Pancreas (tissue), 10 donors: ENCODE measurements at regions not wholly inside any gene's neighbourhood (a gene's known extent, or its start where the extent isn't known, plus 50 kb on each side); places are given as distances from the start of the nearest gene placed in this dataset.

ENCODE experiments used
- ATAC-seq, 4 donors: fragments of 200-7000 bp; cut with Tn5 transposase; one replicate each; pipeline versions ENCODE4 v1.8.0 to v1.9.1; 2020; ENCODE audit warnings: mild to moderate bottlenecking in 4 of 4, moderate library complexity in 4 of 4
- DNase-seq, 6 donors: peaks; one replicate each; pipeline ENCODE4 v3.0.0-alpha.2; 2020
- FAIRE-seq: peaks from 2 replicates; lab custom pipeline; 2012; peaks lifted over from hg19 to GRCh38; lab: Jason Lieb, UNC
- H3K27ac ChIP-seq, 4 donors: fragments of 200-600 bp; sonication (generic); 1 replicate in 3 of 4; 2 replicates in 1 of 4; pipeline versions ENCODE4 v1.5.0 to v1.8.0; 2020
- H3K27me3 ChIP-seq, 4 donors: fragments of 200-600 bp; one replicate each; pipeline ENCODE4 v1.8.0; 2021
- H3K36me3 ChIP-seq, 3 donors: fragments of 200-600 bp; sonication (generic) in 1 of 3; one replicate each; pipeline versions ENCODE4 v1.5.0 to v1.8.0; 2020 to 2021
- H3K4me1 ChIP-seq, 3 donors: fragments of 200-600 bp; one replicate each; pipeline ENCODE4 v1.8.0; 2021
- H3K4me3 ChIP-seq, 4 donors: fragments of 200-600 bp; sonication (generic) in 2 of 4; one replicate each; pipeline versions ENCODE4 v1.5.0 to v1.8.0; 2020 to 2021
- H3K9me3 ChIP-seq, 4 donors: fragments of 200-600 bp; one replicate each; pipeline ENCODE4 v1.8.0; 2021
- CTCF ChIP-seq, 4 donors: fragments of 200-600 bp; sonication (generic) in 3 of 4; IDR thresholded peaks; one replicate each; pipeline versions ENCODE4 v1.5.0 to v1.8.0; 2021; ENCODE audit warnings: antibody characterized with exemption in 4 of 4
- WGBS, 2 donors: extraction: QIAGEN DNeasy Blood & Tissue Kit; methylation state at CpG; one replicate each; pipeline ENCODE4 v1.1.7; 2013; 5-methylcytosine and 5-hydroxymethylcytosine counted together
- intact Hi-C, 3 donors: fragments of 100-400 bp; cut with DNase I; formaldehyde crosslinking; loops; one replicate each; pipeline versions ENCODE4 v1.11.1 to v1.14.2; 2022
- donor health status: healthy with polysubstance abuse.
- donor health status: DM: no; HTN: no; CAD: no; lungs with moderate emphysema.
- donor health status: DM: no; HTN: no; CAD: no.
- donor health status: control.
- donor health status: control.
- donor health status: Bipolar disorder and iron deficiency.
- donor health status: DM: yes; HTN: yes; CAD: no.
- donor health status: DM: no; HTN: no; CAD: no.
- donor health status: DM: no; HTN: no; CAD: no.
- donor health status: DM: yes; HTN: yes; CAD: no.

GRCh38 chr9:82729141-82729540 is 333.8 kb downstream of the RASEF start:
- DNase-seq (no peak), FAIRE-seq (no peak), ATAC-seq (no peak)
- H3K27ac ChIP-seq = no peak overlapping the region
- no peaks in the 10 kb centered on the region for H3K27me3 ChIP-seq
- intact Hi-C loops = no loop called here
- no peak overlapping the region for H3K4me3 ChIP-seq
- TF ChIP-seq CTCF (IDR thresholded peaks at IDR 0.05) = no peak
- no peaks in the 10 kb centered on the region for H3K9me3 ChIP-seq
- no peaks in the 10 kb centered on the region for H3K36me3 ChIP-seq
- 84 to 92% methylated on average over 6 of the region's 6 CpGs for WGBS, 2 donors
- no peaks in the 10 kb centered on the region for H3K4me1 ChIP-seq

DNA sequence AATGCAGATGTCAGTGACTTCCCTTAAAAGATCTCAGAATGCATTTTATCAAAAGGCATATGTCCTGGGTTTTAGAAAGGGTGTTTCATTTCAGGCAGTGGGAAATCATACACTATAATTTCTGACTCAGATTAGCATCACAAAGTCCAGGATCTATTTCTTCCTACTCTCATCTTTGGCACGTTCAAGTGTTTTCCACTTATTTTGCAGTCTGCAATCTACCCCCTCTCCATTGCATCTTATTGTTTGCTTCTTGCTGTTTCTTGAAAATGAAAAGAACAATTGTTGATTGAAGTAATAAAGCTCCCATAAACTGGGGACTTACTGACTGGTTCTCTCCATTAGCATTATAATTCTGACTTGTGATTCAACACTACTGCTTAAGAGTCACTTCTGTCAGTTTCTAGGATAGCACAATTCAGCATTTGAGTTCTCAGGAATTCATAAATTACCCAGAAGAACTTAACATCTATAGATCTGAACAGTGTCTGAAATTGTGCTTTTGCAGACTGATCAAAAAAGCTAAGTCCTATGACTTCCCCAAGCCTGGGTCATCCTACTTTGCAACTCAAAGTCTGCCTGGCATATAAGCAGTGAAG is 332.9 kb downstream of the RASEF start:
- intact Hi-C loops = no loop called here

DNA sequence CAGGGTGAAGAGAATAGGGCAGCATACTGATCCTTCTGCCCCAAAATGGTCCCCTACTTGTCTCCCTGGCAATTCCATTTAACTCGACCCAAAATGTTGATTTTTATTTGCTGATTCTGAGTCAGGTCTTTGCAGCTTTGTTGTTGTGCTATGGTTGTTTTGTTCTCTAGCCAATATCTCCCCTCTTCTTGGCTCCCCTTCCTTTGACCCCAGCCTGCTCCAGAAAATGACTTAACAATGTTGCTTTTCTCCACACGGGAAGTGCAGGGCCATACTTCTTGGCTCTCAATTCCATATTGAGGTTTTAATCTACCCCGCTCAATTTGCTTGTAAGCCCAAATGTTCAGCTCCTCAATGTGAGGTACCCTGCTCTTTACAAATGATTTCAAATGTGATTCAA is 330.0 kb downstream of the RASEF start:
- WGBS, 2 donors = 53 to 55% methylated on average over 3 of the region's 3 CpGs
- TF ChIP-seq CTCF (IDR thresholded peaks at IDR 0.05) = no peak
- FAIRE-seq (no peak), DNase-seq (no peak), ATAC-seq (no peak)
- no peaks in the 10 kb centered on the region for H3K27me3 ChIP-seq
- no peaks in the 10 kb centered on the region for H3K36me3 ChIP-seq
- no peaks in the 10 kb centered on the region for H3K9me3 ChIP-seq
- H3K4me3 ChIP-seq = no peak overlapping the region
- intact Hi-C loops = no loop called here
- H3K27ac ChIP-seq = no peak overlapping the region
- H3K4me1 ChIP-seq = no peaks in the 10 kb centered on the region

More for the DNA sequence above, 332.9 kb downstream of the RASEF start:
- no peaks in the 10 kb centered on the region for H3K36me3 ChIP-seq
- H3K4me3 ChIP-seq = no peak overlapping the region
- ATAC-seq (no peak), FAIRE-seq (no peak), DNase-seq (no peak)
- WGBS, 2 donors = 35 to 47% methylated on average over 1 of the region's 1 CpG
- no peaks in the 10 kb centered on the region for H3K9me3 ChIP-seq
- no peak for TF ChIP-seq CTCF (IDR thresholded peaks at IDR 0.05)
- H3K4me1 ChIP-seq = no peaks in the 10 kb centered on the region
- no peaks in the 10 kb centered on the region for H3K27me3 ChIP-seq
- no peak overlapping the region for H3K27ac ChIP-seq

DNA sequence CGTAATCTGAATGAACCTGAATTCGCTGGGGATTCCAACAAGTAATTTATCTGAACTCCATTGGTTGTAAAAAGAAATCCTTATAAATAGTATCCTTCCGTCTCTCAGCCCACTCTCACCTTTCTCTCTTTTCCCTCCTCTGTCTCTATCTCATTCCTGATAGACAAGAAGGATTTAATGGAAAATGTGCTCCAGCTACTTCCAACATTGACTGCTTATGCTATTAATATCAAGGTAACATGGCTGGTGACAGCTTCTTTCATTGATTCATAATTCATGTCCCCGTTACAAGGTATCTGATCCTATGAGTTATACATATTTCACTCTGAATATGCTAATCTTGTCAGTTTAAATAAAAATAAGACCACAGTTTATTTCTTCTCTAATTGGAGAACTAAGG is 326.8 kb downstream of the RASEF start:
- Histone ChIP-seq H3K27ac (no peak overlapping the region), H3K4me3 (no peak overlapping the region), H3K9me3 (no peaks in the 10 kb centered on the region), H3K4me1 (no peaks in the 10 kb centered on the region), H3K27me3 (no peaks in the 10 kb centered on the region), H3K36me3 (no peaks in the 10 kb centered on the region)
- DNase-seq (no peak), FAIRE-seq (no peak), ATAC-seq (no peak)
- intact Hi-C loops = no loop called here
- 67 to 77% methylated on average over 4 of the region's 4 CpGs for WGBS, 2 donors
- no peak for TF ChIP-seq CTCF (IDR thresholded peaks at IDR 0.05)

DNA sequence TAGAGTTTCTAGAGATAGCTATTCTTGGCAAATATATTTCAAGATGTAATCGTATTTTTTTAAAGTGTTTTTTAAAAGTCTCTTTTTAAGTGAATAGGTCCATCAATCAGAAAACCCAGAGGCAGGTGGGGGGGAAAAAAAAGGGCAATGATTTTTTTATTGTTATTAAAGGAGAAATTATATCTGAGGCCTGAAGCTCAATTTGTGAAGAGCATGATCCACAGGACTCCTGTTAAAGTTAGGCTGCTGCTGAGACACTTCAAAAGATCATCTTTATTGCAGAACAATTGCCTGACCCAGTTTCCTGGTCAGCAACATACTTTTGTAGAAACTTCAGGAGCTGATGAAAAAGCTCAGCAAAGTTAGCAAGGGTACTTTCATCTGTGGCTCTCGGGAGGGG is 326.2 kb downstream of the RASEF start:
- no peaks in the 10 kb centered on the region for H3K4me1 ChIP-seq
- no peaks in the 10 kb centered on the region for H3K36me3 ChIP-seq
- H3K27me3 ChIP-seq = no peaks in the 10 kb centered on the region
- H3K9me3 ChIP-seq = no peaks in the 10 kb centered on the region
- H3K27ac ChIP-seq = no peak overlapping the region
- intact Hi-C loops = no loop called here
- FAIRE-seq (no peak), ATAC-seq (no peak), DNase-seq (no peak)
- no peak for TF ChIP-seq CTCF (IDR thresholded peaks at IDR 0.05)
- no peak overlapping the region for H3K4me3 ChIP-seq
- 57 to 70% methylated on average over 2 of the region's 2 CpGs for WGBS, 2 donors
